GM12878 (cell line): ENCODE measurements at regions not wholly inside any gene's neighbourhood (a gene's known extent, or its start where the extent isn't known, plus 50 kb on each side); places are given as distances from the start of the nearest gene placed in this dataset.

Source experiments
- ATAC-seq: fragments of 200-7000 bp; cut with Tn5 transposase; 3 replicates; pipeline ENCODE4 v1.9.1; 2020; ENCODE audit warnings: mild to moderate bottlenecking, moderate library complexity
- BruUV-seq: library from RNA; stranded (reverse); fragments of 400-500 nt; replicated peaks from 2 replicates; lab custom pipeline; 2021; lab: Mats Ljungman, UMichigan
- CTCF ChIA-PET: fragments of 300-600 bp; sonication (Branson Sonifier 250); formaldehyde crosslinking; extraction: SDS; loops from one replicate; lab custom pipeline; 2021; ENCODE audit warnings: inconsistent platforms; lab: Yijun Ruan, JAX
- POLR2A ChIA-PET: fragments of 350-600 bp; formaldehyde crosslinking; extraction: SDS; loops from one replicate; lab custom pipeline; 2021; ENCODE audit warnings: inconsistent platforms; lab: Charles Lee
- RAD21 ChIA-PET: fragments of 300-600 bp; sonication (Branson Sonifier 250); formaldehyde crosslinking; loops from one replicate; lab custom pipeline; 2023; ENCODE audit warnings: antibody characterized with exemption; ENCODE audit not compliant: unreplicated experiment; lab: Charles Lee
- SMC1A ChIA-PET: fragments of 300-600 bp; sonication (Branson Sonifier 250); formaldehyde crosslinking; loops from one replicate; lab custom pipeline; 2023; ENCODE audit not compliant: unreplicated experiment, uncharacterized antibody; lab: Charles Lee
- DNase-seq: peaks from one replicate; pipeline ENCODE4 v3.0.0-alpha.2; 2011; ENCODE audit warnings: low read depth, low spot score
- FAIRE-seq: peaks from 3 replicates; lab custom pipeline; 2011; peaks lifted over from hg19 to GRCh38; lab: Jason Lieb, UNC
- H2AFZ ChIP-seq: 2 replicates; pipeline ENCODE4 v1.6.0; 2011; ENCODE audit warnings: low read depth, low read length, control low read depth; ENCODE audit not compliant: control insufficient read depth
- H3K27ac ChIP-seq: 2 replicates; pipeline ENCODE4 v1.5.1; 2011; ENCODE audit warnings: control low read depth; ENCODE audit not compliant: control insufficient read depth, insufficient read depth
- H3K27me3 ChIP-seq, 2 experiments: replicated peaks in 1 of 2; 2 replicates each; pipeline versions ENCODE4 v1.6.0 to v1.6.1; 2011; ENCODE audit warnings: low read length in 1 of 2; ENCODE audit not compliant: control insufficient read depth in 2 of 2, insufficient read depth in 2 of 2
- H3K36me3 ChIP-seq, 2 experiments: 2 replicates each; pipeline ENCODE4 v1.5.1; 2011; ENCODE audit warnings: low read length in 1 of 2; ENCODE audit not compliant: control insufficient read depth in 2 of 2, insufficient read depth in 2 of 2
- H3K4me1 ChIP-seq: 2 replicates; pipeline ENCODE4 v1.6.1; 2011; ENCODE audit warnings: mild to moderate bottlenecking, low read length, moderate library complexity, mixed read lengths; ENCODE audit not compliant: control insufficient read depth, insufficient read depth
- H3K4me2 ChIP-seq: 2 replicates; pipeline ENCODE4 v1.6.0; 2011; ENCODE audit warnings: control low read depth; ENCODE audit not compliant: control insufficient read depth, insufficient read depth
- H3K4me3 ChIP-seq: fragments of 200-600 bp; sonication (generic); 2 replicates; pipeline ENCODE4 v1.5.1; 2016
- H3K79me2 ChIP-seq: 2 replicates; pipeline ENCODE4 v1.6.0; 2011; ENCODE audit warnings: low read length; ENCODE audit not compliant: control insufficient read depth, insufficient read depth
- H3K9ac ChIP-seq: 2 replicates; pipeline ENCODE4 v1.8.0; 2011; ENCODE audit warnings: low read length, control low read depth, mixed read lengths; ENCODE audit not compliant: control insufficient read depth, insufficient read depth
- H3K9me3 ChIP-seq: replicated peaks from 3 replicates; pipeline ENCODE4 v1.5.1; 2011; ENCODE audit warnings: mild to moderate bottlenecking, low read length; ENCODE audit not compliant: control insufficient read depth, insufficient read depth
- H4K20me1 ChIP-seq: 2 replicates; pipeline ENCODE4 v1.6.0; 2011; ENCODE audit not compliant: control insufficient read depth, insufficient read depth
- BACH1 ChIP-seq: fragments of 450-650 bp; IDR thresholded peaks from 2 replicates; pipeline ENCODE4 v1.6.1; 2017; ENCODE audit warnings: mild to moderate bottlenecking, borderline replicate concordance
- BMI1 ChIP-seq: fragments of 450-650 bp; IDR thresholded peaks from 2 replicates; pipeline ENCODE4 v1.6.1; 2016; ENCODE audit warnings: mild to moderate bottlenecking, moderate library complexity, borderline replicate concordance
- CBX3 ChIP-seq: fragments of 200-600 bp; sonication (generic); IDR thresholded peaks from 2 replicates; pipeline ENCODE4 v1.6.1; 2016; ENCODE audit warnings: low read depth, borderline replicate concordance
- EGR1 ChIP-seq, 2 experiments: IDR thresholded peaks; 1 replicate in 1 of 2; 2 replicates in 1 of 2; pipeline ENCODE4 v1.6.1; 2011 to 2012; ENCODE audit warnings: low read depth in 2 of 2, low read length in 2 of 2, borderline replicate concordance in 1 of 2, mild to moderate bottlenecking in 1 of 2, moderate library complexity in 1 of 2
- FOS ChIP-seq: IDR thresholded peaks from 3 replicates; pipeline ENCODE4 v1.6.1; 2011; ENCODE audit warnings: borderline replicate concordance; ENCODE audit not compliant: insufficient read length; ENCODE audit errors: extremely low read depth
- HDAC6 ChIP-seq: fragments of 200-600 bp; sonication (generic); IDR thresholded peaks from one replicate; pipeline ENCODE4 v1.8.0; 2017; ENCODE audit warnings: antibody characterized with exemption; ENCODE audit not compliant: unreplicated experiment
- MEF2B ChIP-seq: fragments of 450-650 bp; IDR thresholded peaks from 2 replicates; pipeline ENCODE4 v1.6.1; 2018; ENCODE audit warnings: mild to moderate bottlenecking, moderate library complexity; ENCODE audit not compliant: partially characterized antibody, poor library complexity, severe bottlenecking
- MLLT1 ChIP-seq: fragments of 450-650 bp; IDR thresholded peaks from 2 replicates; pipeline ENCODE4 v1.6.1; 2016; ENCODE audit warnings: mild to moderate bottlenecking
- NBN ChIP-seq: fragments of 450-650 bp; IDR thresholded peaks from 2 replicates; pipeline ENCODE4 v1.6.1; 2016
- NFXL1 ChIP-seq: fragments of 450-650 bp; IDR thresholded peaks from 2 replicates; pipeline ENCODE4 v1.6.1; 2017; ENCODE audit warnings: antibody characterized with exemption, mild to moderate bottlenecking, borderline replicate concordance
- RELA ChIP-seq: fragments of 450-650 bp; IDR thresholded peaks from 2 replicates; pipeline ENCODE4 v1.8.0; 2014; ENCODE audit warnings: borderline replicate concordance; ENCODE audit not compliant: partially characterized antibody
- SP1 ChIP-seq: IDR thresholded peaks from one replicate; pipeline ENCODE4 v1.6.1; 2011; ENCODE audit warnings: low read depth, low read length
- TCF7 ChIP-seq: IDR thresholded peaks from 2 replicates; pipeline ENCODE4 v1.6.1; 2014; ENCODE audit warnings: antibody characterized with exemption, borderline replicate concordance
- ZNF274 ChIP-seq: IDR thresholded peaks from one replicate; pipeline ENCODE4 v1.8.0; 2011; ENCODE audit not compliant: insufficient read length, insufficient read depth
- ZSCAN29 ChIP-seq: fragments of 450-650 bp; IDR thresholded peaks from 2 replicates; pipeline ENCODE4 v1.6.1; 2017; ENCODE audit warnings: mild to moderate bottlenecking, moderate library complexity
- WGBS: methylation state at CpG from one replicate; pipeline ENCODE4 v1.1.6; 2016; ENCODE audit warnings: low lambda C conversion rate; ENCODE audit not compliant: insufficient replicate concordance, insufficient coverage; ENCODE audit errors: missing lambda C conversion rate; 5-methylcytosine and 5-hydroxymethylcytosine counted together
- in situ Hi-C: fragments of 300-500 bp; cut with MboI; formaldehyde crosslinking; loops from 9 replicates; pipeline ENCODE4 v1.14.3; 2018; ENCODE audit warnings: mixed read lengths
- intact Hi-C: fragments of 100-400 bp; cut with micrococcal nuclease; formaldehyde crosslinking; loops from one replicate; pipeline ENCODE4 v1.14.2; 2022; ENCODE audit not compliant: unreplicated experiment
- TF ChIP-seq, protein P1 (sequence below): IDR thresholded peaks from 2 replicates; pipeline ENCODE4 v1.6.1; 2012; ENCODE audit warnings: low read length, inconsistent platforms

DNA sequence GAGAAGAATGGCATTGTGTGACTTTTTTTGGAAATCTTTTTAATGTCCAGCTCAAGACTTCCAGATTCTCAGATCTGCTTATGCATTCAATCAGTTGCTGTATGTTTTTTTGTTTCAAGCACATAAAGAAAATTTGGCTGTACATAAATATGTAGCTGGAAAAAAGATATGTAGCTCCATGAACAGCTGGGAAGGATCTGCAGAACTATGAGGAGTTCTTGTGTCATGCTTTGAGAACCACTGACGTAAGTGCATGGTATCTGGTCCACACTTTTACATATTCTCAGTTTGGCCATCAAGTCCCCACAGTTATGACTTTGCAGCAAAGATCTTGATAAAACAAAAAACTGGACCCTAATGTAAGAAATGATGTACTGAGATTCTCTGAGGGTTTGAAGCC is 165.9 kb downstream of the KIT start:
- CTCF ChIA-PET = no interaction called here

More for the DNA sequence above, 165.9 kb downstream of the KIT start:
- H3K9me3 ChIP-seq = no peaks in the 10 kb centered on the region
- no peak overlapping the region for H3K4me2 ChIP-seq
- ATAC-seq (no peak), DNase-seq (no peak), FAIRE-seq (no peak)
- TF ChIP-seq, protein P1, sequence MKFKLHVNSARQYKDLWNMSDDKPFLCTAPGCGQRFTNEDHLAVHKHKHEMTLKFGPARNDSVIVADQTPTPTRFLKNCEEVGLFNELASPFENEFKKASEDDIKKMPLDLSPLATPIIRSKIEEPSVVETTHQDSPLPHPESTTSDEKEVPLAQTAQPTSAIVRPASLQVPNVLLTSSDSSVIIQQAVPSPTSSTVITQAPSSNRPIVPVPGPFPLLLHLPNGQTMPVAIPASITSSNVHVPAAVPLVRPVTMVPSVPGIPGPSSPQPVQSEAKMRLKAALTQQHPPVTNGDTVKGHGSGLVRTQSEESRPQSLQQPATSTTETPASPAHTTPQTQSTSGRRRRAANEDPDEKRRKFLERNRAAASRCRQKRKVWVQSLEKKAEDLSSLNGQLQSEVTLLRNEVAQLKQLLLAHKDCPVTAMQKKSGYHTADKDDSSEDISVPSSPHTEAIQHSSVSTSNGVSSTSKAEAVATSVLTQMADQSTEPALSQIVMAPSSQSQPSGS = no peak
- TF ChIP-seq BMI1 = no peak
- no peak for TF ChIP-seq NBN
- no peak for TF ChIP-seq SP1
- no peak for TF ChIP-seq NFXL1
- TF ChIP-seq HDAC6 = no peak
- no peak for TF ChIP-seq RELA
- no peak for TF ChIP-seq TCF7
- no peak for TF ChIP-seq CBX3
- no peak for TF ChIP-seq ZNF274
- no peak for TF ChIP-seq MEF2B
- no peak for TF ChIP-seq FOS
- TF ChIP-seq ZSCAN29 = no peak
- TF ChIP-seq BACH1 = no peak
- no peak for TF ChIP-seq EGR1 (IDR thresholded peaks at IDR 0.05; ENCODE audit: borderline replicate concordance in 1 of 2, low read depth in 2 of 2, low read length in 2 of 2)
- TF ChIP-seq MLLT1 = no peak
- H3K27ac ChIP-seq = no peak overlapping the region
- H3K4me3 ChIP-seq = no peak overlapping the region
- H3K4me1 ChIP-seq = no peaks in the 10 kb centered on the region
- intact Hi-C loops (no loop called here), in situ Hi-C loops (no loop called here)
- BruUV-seq = no TSS peak
- RAD21 ChIA-PET = no interaction called here
- no peaks in the 10 kb centered on the region for H3K27me3 ChIP-seq
- POLR2A ChIA-PET = no interaction called here
- SMC1A ChIA-PET = no interaction called here
- no peak overlapping the region for H3K9ac ChIP-seq
- H4K20me1 ChIP-seq = no peaks in the 10 kb centered on the region
- H3K36me3 ChIP-seq = no peaks in the 10 kb centered on the region
- no peak overlapping the region for H2AFZ ChIP-seq
- no peaks in the 10 kb centered on the region for H3K79me2 ChIP-seq
- WGBS = 5% methylated on average over 1 of the region's 1 CpG
